ENCODE measurements at regions not wholly inside any gene's neighbourhood (a gene's known extent, or its start where the extent isn't known, plus 50 kb on each side); places are given as distances from the start of the nearest gene placed in this dataset.
A peak's percentile ranks its signal among the peaks of the same experiment; 100 is the strongest.

GRCh38 chr12:116354534-116354933 is 77.0 kb upstream of the MED13L start:
- no peak for TF ChIP-seq CTCF (IDR thresholded peaks at IDR 0.05)
- Mint-ChIP-seq H3K9me3 (no peaks in the 10 kb centered on the region), H3K36me3 (ENCODE audit: low read depth) (no peaks in the 10 kb centered on the region), H3K27ac (no peak overlapping the region), H3K4me3 (no peak overlapping the region), H3K4me1 (ENCODE audit: low read depth) (peaks cover 12% of the 10 kb centered on the region), H3K27me3 (peaks cover 2% of the 10 kb centered on the region)
- no peak for DNase-seq
- POLR2A ChIA-PET: no interaction called here
- CTCF ChIA-PET: no interaction called here
- intact Hi-C loops (cut with micrococcal nuclease): no loop called here
- no peak for ATAC-seq

DNA sequence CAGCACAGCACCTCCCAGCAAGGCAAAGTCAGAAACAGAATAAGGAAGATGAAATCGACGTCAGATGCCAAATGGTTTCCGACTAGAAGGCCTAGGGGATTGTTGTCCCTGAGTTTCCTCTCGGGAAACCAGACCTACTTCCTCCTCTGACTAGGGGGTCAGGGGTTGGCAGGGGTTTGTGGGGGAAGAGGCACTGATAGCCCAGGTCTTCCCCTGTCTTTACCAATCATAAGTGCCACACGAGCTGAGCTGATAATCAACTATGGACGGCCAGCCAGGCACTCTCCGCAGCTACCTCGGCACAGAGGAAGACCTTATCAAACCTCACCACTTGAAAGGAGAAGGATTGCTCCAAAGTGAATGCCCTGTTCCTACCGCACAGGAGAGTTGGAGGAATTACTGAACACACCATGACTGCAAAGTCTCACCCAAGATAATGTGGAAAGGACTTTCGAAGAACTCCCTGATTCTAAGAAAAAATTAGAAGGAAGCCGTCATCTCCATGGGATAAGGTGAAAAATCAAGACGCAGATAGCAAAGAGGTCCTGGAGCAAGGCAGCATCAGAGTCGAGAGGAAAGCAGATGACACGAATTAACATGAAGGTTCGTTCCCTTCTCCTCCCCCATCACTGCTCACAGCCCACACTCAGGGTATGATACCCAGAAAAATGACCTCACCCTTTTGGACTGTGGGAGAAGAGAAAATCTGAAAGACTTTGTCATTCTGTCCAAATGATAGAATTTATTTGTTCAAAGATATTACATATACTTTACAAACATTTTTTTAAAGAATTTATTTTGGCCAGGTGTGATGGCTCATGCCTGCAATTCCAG is 77.7 kb upstream of the MED13L start:
- intact Hi-C loops (cut with micrococcal nuclease): no loop called here
- Mint-ChIP-seq H3K36me3 (ENCODE audit: low read depth) (no peaks in the 10 kb centered on the region), H3K9me3 (no peaks in the 10 kb centered on the region), H3K4me1 (ENCODE audit: low read depth) (peaks cover 15% of the 10 kb centered on the region), H3K27ac (no peak overlapping the region), H3K27me3 (peaks cover 2% of the 10 kb centered on the region), H3K4me3 (no peak overlapping the region)
- ChIA-PET POLR2A (no interaction called here), CTCF (no interaction called here)
- TF ChIP-seq CTCF (IDR thresholded peaks at IDR 0.05): no peak
- DNase-seq (no peak), ATAC-seq (no peak)

DNA sequence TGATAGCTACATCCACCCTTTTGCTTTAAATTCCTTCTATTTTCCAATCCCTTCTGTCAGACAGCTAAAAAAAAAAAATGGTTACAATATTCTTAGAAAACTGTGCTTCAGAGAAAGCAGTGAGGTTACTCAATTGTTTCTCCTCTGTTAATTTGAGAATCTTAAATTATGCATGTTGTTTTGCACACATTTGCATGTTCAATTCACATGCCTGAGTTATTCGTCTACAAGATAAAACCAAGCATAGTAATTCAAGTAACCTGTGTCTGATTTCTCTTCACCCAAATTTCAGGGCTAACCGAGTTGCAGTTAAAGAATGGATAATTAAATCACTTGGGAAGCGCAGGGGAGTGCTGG is 81.0 kb upstream of the MED13L start:
- intact Hi-C loops (cut with micrococcal nuclease): no loop called here
- Mint-ChIP-seq H3K9me3 (no peaks in the 10 kb centered on the region), H3K4me1 (ENCODE audit: low read depth) (peaks cover 29% of the 10 kb centered on the region), H3K27me3 (no peaks in the 10 kb centered on the region), H3K36me3 (ENCODE audit: low read depth) (no peaks in the 10 kb centered on the region), H3K27ac (peak overlapping the region; percentile 86), H3K4me3 (peak overlapping the region; percentile 67)
- TF ChIP-seq CTCF (IDR thresholded peaks at IDR 0.05): no peak
- CTCF ChIA-PET: interaction anchor here (0.6 kb wide), 2 partner anchors 97 to 562 kb away, joined by 3 read pairs; no protein-coding TSS in a partner anchor
- ATAC-seq: no peak
- no peak for DNase-seq
- POLR2A ChIA-PET: no interaction called here

DNA sequence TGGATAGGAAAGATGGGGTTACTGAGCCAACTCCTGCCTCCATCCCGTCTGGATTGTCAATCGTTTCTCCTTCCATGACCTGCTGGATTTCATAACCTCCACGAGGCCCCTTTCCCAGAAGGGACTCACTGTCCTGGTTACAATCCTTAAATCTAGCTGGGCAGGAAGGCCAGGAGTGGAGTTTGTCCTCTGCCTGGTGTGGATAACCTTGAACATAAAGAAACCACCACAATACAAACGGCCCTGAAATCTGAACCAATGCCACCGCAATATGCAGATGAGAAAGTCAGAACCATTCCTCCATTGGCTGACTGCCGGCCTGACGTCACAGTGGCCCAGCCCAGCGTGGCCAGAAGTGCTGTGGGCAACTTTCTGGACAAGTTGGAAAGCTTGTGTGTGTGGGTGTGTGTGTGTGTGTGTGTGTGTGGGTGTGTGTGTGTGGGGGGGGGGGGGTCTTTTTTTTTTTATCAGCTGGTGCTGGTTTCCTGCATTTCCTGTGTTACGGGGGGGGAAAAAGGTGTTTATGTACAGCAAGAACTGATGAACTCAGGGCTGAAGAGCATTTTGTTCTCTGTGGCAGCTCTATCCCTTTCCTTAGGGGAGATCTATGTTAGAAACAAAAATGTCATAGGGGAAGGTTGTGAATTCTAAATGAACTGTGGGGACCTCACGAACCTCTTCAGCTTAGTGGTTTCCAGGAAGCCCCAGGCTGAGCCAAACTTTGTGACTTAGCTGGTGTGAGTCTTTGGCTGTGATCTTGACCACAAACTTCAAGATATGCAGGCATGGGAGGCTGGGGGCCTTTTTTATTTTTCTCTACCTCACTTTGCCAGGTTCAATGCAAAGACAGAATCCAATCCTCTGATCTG is 81.6 kb upstream of the MED13L start:
- peak; percentile 70 for ATAC-seq
- Mint-ChIP-seq H3K27ac (peak overlapping the region; percentile 86), H3K27me3 (no peaks in the 10 kb centered on the region), H3K4me1 (ENCODE audit: low read depth) (peaks cover 29% of the 10 kb centered on the region), H3K9me3 (no peaks in the 10 kb centered on the region), H3K36me3 (ENCODE audit: low read depth) (no peaks in the 10 kb centered on the region), H3K4me3 (peak overlapping the region; percentile 67)
- CTCF ChIA-PET: interaction anchor here (0.6 kb wide), 1 partner anchor 562 kb away, joined by 3 read pairs; no protein-coding TSS in a partner anchor
- POLR2A ChIA-PET: interaction anchor here (0.6 to 0.7 kb wide), 2 partner anchors 156 to 227 kb away, joined by 3 read pairs; no protein-coding TSS in a partner anchor
- DNase-seq: peak; percentile 78
- intact Hi-C loops (cut with micrococcal nuclease): no loop called here
- no peak for TF ChIP-seq CTCF (IDR thresholded peaks at IDR 0.05)
